Vagina (tissue), 2 donors: ENCODE measurements at regions not wholly inside any gene's neighbourhood (a gene's known extent, or its start where the extent isn't known, plus 50 kb on each side); places are given as distances from the start of the nearest gene placed in this dataset.

Experiments used
- POLR2AphosphoS5 ChIP-seq, 2 donors: sonication (generic); formaldehyde crosslinking; IDR thresholded peaks; one replicate each; pipeline ENCODE4 v1.9.0; 2017; ENCODE audit warnings: antibody characterized with exemption in 2 of 2, mild to moderate bottlenecking in 2 of 2, low read depth in 1 of 2; ENCODE audit not compliant: insufficient read depth in 1 of 2
- TF ChIP-seq, protein P1 (sequence below), 3 experiments: fragments of 450-650 bp in 2 of 3; fragments of 200-600 bp in 1 of 3; sonication (generic) in 1 of 3; IDR thresholded peaks; one replicate each; pipeline ENCODE4 v1.5.1; 2017 to 2019; ENCODE audit warnings: antibody characterized with exemption in 3 of 3, mild to moderate bottlenecking in 2 of 3, moderate library complexity in 2 of 3

DNA sequence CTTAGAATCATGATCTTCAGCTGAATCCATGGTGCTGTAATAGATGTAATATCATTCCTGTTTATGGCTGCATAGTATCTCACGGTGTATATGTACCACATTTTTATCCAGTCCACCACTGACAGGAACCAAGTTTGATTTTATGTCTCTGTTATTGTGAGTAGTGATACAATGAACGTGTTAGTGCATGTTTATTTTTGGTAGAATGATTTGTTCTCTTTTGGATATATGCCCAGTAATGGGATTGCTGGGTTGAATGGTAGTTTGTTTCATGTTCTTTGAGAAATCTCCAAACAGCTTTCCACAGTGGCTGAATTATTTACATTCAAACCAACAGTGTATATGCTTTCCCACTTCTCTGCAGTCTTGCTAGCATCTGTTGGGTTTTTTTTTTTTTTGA is 175.1 kb upstream of the CDH10 start:
- TF ChIP-seq, protein P1, sequence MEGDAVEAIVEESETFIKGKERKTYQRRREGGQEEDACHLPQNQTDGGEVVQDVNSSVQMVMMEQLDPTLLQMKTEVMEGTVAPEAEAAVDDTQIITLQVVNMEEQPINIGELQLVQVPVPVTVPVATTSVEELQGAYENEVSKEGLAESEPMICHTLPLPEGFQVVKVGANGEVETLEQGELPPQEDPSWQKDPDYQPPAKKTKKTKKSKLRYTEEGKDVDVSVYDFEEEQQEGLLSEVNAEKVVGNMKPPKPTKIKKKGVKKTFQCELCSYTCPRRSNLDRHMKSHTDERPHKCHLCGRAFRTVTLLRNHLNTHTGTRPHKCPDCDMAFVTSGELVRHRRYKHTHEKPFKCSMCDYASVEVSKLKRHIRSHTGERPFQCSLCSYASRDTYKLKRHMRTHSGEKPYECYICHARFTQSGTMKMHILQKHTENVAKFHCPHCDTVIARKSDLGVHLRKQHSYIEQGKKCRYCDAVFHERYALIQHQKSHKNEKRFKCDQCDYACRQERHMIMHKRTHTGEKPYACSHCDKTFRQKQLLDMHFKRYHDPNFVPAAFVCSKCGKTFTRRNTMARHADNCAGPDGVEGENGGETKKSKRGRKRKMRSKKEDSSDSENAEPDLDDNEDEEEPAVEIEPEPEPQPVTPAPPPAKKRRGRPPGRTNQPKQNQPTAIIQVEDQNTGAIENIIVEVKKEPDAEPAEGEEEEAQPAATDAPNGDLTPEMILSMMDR (IDR thresholded peaks at IDR 0.05) = no peak
- no peak for TF ChIP-seq POLR2AphosphoS5 (IDR thresholded peaks at IDR 0.05; ENCODE audit: insufficient read depth in 1 of 2, low read depth in 1 of 2)
